ENCODE measurements at regions not wholly inside any gene's neighbourhood (a gene's known extent, or its start where the extent isn't known, plus 50 kb on each side); places are given as distances from the start of the nearest gene placed in this dataset.

GRCh38 chr3:189118896-189119295, 52.9 kb upstream of the TPRG1 start:
- no peak for DNase-seq

GRCh38 chr3:189119950-189120349, 51.8 kb upstream of the TPRG1 start:
- DNase-seq = no peak

GRCh38 chr3:189121092-189121491, 50.7 kb upstream of the TPRG1 start:
- no peak for DNase-seq
